HG03432 (cell line): ENCODE measurements at regions not wholly inside any gene's neighbourhood (a gene's known extent, or its start where the extent isn't known, plus 50 kb on each side); places are given as distances from the start of the nearest gene placed in this dataset.

ENCODE experiments used
- ATAC-seq: cut with Tn5 transposase; IDR thresholded peaks from one replicate; pipeline ENCODE4 v1.9.1; 2021; ENCODE audit warnings: mild to moderate bottlenecking, moderate library complexity; ENCODE audit not compliant: unreplicated experiment

- ATAC-seq = no peak
Observed at GRCh38 chr3:70899816-70900215, 587.4 kb upstream of the MDFIC2 start.

GRCh38 chr3:70890020-70890394 lies 577.6 kb upstream of the MDFIC2 start:
- no peak for ATAC-seq

DNA sequence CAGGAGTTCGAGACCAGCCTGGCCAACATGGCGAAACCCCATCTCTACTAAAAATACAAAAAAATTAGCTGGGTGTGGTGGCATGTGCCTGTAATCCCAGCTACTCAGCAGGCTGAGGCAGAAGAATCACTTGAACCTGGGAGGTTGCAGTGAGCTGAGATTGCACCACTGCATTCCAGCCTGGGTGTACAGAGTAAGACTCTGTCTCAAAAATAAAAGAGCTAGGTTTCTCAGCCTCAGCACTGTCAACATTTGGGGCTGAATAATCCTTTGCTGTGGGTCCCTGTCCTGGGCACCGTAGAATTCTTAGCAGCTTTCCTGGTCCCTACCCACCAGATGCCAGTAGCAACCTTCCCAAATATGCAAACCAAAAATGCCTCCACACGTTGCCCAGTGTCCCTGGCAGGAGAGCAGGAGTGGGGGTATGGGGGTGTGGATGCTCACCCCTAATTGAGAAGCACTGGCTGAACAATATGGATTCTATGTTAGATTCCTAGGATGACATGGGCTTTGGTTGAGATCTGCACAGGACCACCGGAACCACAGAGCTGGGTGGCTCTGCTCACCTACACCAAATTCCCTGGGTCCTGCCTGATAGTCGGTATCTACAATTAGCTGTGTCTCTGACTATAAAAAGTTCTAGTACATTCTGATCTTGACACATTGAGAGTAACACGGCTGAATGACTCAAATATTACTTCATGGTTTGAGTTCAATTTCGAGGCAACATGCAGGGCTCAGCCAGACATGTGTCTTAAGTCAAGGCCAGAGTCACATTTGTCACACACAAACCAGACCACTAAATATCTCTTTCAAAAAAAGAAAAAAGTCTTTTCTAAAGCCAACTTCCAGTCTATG lies 577.0 kb upstream of the MDFIC2 start:
- ATAC-seq = no peak

GRCh38 chr3:70885636-70886035 lies 573.2 kb upstream of the MDFIC2 start:
- no peak for ATAC-seq

- ATAC-seq = no peak
Observed at GRCh38 chr3:70882104-70882503, 569.7 kb upstream of the MDFIC2 start.

DNA sequence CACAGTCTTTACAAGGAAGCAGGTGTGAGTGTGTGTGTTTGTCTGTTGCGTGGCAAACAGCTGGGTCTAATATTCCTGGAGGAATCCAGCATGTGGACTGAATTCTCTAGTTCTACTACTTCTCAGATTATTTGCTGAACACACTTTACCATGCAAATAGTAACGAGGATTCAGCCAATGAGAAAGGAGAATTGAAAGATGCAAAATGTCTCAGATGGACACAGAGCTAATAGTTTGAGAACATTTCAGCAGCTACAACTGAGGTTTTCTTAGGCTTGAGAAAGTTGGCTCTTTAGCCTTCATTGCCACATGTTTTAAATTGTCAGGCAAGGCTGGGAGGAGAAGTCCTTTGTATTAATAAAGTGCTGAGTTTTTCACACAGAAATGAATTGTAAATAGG lies 568.0 kb upstream of the MDFIC2 start:
- no peak for ATAC-seq

DNA sequence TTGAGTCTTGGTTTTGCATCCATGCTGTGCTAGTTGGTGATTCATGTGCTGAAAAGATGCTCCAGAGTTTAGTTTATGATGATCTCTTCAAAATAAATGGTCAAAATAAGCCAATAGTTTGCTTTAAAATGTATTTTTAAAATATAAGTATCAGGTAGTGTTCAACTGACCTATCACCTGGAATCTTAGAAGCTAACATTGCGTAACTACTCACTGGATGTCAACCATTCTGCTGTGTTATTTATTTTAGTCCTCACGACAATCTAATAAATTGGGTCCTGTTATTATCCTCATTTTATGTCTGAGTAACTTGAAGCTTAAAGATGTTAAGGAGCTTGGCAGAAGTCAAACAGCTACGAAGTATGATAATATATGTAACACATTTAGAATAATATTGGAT lies 563.7 kb upstream of the MDFIC2 start:
- no peak for ATAC-seq

- ATAC-seq = no peak
Observed at GRCh38 chr3:70874196-70874595, 561.8 kb upstream of the MDFIC2 start.

DNA sequence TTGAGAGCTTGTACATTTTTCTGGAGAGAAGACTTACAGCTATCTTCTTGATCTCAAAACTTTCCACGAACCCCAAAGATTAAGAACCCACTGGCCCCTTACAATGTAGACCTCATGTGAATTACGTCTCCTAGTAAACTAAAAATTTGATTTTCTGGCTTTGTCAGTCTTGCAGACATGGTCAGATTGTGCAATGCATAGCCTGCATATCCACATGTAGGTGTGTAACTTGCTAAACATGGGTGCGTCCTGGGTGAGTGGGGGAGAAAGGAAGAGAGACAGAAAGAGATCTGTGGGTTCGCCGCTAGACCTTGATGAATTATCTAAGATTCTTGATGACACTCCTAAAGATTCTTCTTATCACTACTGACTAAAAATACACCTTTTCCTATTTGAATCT lies 561.2 kb upstream of the MDFIC2 start:
- ATAC-seq = no peak

- ATAC-seq = no peak
Observed at GRCh38 chr3:70871909-70872656, 559.6 kb upstream of the MDFIC2 start.

DNA sequence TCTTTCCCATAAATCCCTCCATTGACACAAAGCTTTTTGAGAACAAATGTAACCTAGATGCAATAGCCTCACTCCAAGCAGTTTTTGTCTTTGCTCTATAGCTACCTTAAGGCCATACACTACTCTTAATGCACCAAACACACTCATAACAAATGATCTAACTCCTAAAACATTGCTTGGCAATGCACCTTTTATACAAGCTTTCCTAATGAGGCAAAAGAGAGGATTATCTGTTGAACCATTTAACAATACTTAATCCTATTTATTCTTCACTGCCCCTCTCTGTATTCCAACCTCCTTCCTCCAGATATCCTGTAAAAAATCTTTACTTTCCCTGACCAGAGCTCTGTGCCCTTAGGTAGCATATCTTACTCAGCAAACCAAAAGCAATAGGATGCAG lies 558.1 kb upstream of the MDFIC2 start:
- ATAC-seq = no peak

GRCh38 chr3:70868561-70868960 lies 556.1 kb upstream of the MDFIC2 start:
- no peak for ATAC-seq

GRCh38 chr3:70863049-70863448 lies 550.6 kb upstream of the MDFIC2 start:
- ATAC-seq = no peak

- ATAC-seq = no peak
Observed at GRCh38 chr3:70861855-70862254, 549.4 kb upstream of the MDFIC2 start.

GRCh38 chr3:70861234-70861633 lies 548.8 kb upstream of the MDFIC2 start:
- ATAC-seq = no peak

DNA sequence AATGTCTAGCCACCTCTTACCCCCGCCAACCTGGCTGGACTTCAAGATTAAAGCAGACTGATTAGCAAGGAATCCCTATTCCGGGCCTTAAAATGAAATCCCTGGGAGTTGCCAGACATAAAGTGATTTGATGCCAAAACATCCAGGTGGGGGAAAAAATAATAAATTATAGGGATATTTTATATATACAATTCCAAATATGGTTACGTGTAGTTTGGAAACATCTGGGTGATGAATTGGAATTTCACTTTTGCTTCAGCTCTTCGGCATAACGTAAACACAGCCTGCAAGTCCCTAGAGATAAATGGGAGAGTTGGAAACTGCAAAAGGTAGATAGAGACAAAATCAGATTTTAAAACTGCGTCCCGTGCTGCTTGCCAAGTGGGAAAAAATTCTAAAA lies 545.5 kb upstream of the MDFIC2 start:
- no peak for ATAC-seq

GRCh38 chr3:70856414-70857162 lies 544.1 kb upstream of the MDFIC2 start:
- ATAC-seq = peak; percentile 64

GRCh38 chr3:70855149-70855548 lies 542.7 kb upstream of the MDFIC2 start:
- ATAC-seq = no peak

GRCh38 chr3:70854108-70854507 lies 541.7 kb upstream of the MDFIC2 start:
- no peak for ATAC-seq

DNA sequence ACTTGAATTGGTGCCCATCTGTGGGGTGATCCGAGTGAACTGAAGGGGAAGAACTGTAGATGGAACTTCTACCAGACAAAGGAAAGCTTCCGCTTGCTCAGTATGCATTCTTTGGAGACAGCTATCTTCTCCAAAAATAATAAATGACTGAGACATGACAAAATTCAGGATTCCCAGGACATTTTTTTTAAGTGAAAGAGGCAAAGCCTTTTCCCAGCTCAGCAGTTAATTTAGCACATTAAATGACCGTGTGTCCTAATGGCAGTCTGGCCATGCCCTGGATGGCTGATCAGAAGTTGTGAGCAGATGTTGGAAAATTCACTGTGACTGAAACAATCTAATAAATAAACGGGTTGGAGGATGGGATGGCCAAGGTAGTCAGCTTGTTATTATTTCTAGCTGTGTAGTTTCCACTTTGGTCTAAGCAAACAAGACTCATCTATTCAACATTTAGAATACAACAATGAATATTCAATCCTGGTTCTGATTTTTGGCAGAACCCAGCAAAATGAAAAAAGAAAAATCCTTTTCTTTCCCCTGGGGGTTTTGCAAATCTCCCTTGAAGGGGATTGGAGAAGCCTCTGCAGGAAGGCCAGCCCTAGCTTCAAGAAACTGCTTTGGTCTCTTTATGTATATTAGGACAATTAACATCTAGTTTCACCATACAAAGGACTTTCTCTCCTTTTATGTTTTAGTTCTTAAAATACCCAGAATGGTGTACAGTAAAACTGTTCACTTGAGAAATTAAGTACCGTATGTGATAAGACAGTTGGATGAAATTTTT lies 540.9 kb upstream of the MDFIC2 start:
- no peak for ATAC-seq
